Suppressor macrophage (primary cell): ENCODE measurements at regions not wholly inside any gene's neighbourhood (a gene's known extent, or its start where the extent isn't known, plus 50 kb on each side); places are given as distances from the start of the nearest gene placed in this dataset.

ENCODE experiments used
- DNase-seq, 4 experiments: peaks; one replicate each; pipeline ENCODE4 v3.0.0-alpha.2; 2020 to 2022

- DNase-seq: no peak
These were observed 158.0 kb upstream of the TWIST2 start for GRCh38 chr2:238689871-238690389.

- no peak for DNase-seq
These were observed 157.4 kb upstream of the TWIST2 start for GRCh38 chr2:238690511-238690910.

GRCh38 chr2:238691596-238692491 is 156.0 kb upstream of the TWIST2 start:
- DNase-seq: no peak

GRCh38 chr2:238692562-238692961 is 155.3 kb upstream of the TWIST2 start:
- no peak for DNase-seq

DNA sequence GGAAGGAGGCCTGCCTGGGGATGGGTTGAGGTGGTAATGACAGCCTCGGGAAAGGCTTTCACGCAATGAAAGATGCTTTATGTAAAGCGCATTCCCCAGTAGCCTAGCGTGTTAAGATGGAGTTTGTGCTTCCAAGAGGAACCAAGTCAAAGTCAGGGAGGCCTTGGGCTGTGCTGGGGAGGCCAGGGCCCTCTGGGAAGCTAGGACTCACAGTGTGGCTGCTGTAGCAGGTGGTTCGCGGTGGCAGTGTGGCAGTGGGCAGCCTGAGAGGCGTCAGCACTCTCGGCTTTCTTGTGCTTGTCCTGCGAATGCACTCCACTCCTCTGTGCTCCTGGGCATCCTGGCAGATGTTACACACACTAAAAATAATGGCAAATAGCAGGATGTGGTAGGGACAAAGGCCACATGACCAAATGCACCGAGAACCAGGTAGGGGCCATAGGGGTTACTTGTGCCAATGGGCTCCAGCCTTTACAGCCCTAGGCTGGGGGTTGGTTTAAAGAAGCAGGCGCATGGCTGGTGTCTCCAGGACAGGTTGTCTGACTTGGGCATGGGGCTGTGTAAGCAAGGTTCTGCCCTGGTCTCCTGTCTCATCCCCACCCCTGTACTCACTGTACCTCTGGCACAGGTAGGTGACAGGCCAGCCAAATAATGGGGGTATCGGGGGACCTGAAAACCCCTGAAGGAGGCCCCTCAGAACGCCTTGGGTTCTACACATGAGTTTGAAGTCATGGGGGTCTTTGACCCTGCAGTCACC is 154.4 kb upstream of the TWIST2 start:
- no peak for DNase-seq

GRCh38 chr2:238694136-238694755 is 153.6 kb upstream of the TWIST2 start:
- no peak for DNase-seq

DNA sequence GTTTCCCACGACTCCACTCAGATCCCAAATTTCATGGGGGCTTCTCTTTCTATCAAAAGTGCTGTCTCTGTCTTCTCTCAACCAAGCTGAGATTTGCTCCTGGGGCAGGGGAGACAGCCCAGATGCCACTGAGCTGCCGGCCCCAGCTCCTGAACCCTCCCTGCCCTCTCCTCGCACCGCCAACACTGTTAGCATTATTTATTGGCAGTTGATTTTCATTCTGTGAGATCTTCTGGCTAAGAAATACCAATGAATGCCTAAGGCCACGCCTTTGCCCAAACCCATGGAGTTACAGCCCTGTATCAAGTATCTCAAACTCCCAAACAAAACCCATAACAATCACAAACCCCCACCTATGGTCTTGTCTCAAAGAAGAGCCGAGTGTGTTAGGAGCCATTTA is 153.0 kb upstream of the TWIST2 start:
- no peak for DNase-seq

- no peak for DNase-seq
These were observed 152.3 kb upstream of the TWIST2 start for GRCh38 chr2:238695538-238695937.

DNA sequence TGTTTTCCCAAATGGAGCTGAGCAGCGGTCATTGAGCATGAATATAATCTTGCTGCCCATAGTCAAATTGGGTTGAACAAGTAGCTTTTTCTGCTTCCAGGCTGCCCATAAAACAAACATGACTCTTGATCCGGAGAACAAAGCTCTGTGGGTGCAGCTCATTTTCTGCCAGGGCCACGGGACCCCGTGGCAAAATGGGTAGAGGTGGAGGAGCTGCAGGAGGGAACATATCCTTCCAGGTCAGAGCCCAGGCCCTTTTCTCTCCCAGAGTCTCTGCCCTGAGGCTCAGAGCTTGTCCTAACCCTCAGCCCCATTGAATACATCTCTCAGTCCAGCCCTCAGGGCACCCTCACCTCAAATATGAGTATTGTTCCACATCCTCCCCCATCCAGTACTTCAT is 151.6 kb upstream of the TWIST2 start:
- no peak for DNase-seq

GRCh38 chr2:238696786-238697185 is 151.1 kb upstream of the TWIST2 start:
- no peak for DNase-seq

DNA sequence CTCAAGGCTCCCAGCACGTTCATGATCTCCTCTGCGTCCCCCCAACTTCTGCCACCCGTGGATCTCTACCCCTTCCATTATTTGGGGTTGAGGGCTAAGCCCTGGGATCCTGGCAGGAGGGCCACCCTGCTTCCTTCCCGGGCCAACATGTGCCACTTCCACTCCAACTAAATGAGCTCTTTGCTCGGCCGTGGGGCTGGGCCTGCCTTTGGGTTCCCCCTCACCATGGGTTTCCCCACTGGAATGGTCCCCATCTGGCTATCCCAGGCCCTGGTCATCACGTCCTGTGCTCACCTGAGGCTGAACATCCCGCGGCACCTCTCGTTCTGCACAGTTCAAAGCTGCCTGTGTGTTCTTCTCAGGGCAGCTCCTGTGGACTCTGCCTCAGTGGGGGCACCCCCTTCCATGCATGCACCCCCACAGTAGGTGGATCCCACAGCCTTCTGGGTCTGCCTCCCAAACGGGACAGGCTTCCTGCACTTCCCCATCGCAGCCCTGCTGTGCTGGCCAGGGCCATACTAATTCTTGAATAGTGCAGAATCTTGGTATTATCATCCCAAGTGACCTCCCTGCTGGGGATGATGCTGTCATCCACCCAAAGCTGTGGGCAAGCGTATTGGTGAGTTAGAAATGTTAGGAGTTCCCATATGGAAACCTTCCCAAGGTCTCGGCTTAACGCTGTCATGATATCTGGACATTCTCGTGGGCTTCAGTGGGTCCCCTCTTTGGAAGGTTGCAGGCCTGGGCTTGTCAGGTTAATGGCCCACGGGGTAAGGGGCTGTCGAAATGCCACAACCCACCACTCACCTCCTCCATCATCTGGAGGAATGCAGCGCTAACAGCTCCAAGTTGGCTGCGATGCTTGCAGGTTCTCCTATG is 150.5 kb upstream of the TWIST2 start:
- DNase-seq: no peak

DNA sequence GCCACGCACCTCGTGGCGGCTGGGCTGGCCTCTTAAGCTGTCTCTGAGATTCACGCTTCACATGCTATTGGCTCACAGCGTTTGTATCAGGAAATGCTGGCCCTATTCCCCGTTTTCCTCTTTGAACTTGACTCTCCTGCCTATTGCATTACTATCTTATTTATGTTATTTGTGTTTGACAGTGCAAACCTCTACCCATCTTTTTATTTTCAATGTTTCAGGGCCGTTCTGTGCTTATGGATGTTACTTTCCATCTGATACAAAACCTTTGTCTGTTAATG is 149.9 kb upstream of the TWIST2 start:
- DNase-seq: no peak

GRCh38 chr2:238698451-238699306 is 149.2 kb upstream of the TWIST2 start:
- no peak for DNase-seq

DNA sequence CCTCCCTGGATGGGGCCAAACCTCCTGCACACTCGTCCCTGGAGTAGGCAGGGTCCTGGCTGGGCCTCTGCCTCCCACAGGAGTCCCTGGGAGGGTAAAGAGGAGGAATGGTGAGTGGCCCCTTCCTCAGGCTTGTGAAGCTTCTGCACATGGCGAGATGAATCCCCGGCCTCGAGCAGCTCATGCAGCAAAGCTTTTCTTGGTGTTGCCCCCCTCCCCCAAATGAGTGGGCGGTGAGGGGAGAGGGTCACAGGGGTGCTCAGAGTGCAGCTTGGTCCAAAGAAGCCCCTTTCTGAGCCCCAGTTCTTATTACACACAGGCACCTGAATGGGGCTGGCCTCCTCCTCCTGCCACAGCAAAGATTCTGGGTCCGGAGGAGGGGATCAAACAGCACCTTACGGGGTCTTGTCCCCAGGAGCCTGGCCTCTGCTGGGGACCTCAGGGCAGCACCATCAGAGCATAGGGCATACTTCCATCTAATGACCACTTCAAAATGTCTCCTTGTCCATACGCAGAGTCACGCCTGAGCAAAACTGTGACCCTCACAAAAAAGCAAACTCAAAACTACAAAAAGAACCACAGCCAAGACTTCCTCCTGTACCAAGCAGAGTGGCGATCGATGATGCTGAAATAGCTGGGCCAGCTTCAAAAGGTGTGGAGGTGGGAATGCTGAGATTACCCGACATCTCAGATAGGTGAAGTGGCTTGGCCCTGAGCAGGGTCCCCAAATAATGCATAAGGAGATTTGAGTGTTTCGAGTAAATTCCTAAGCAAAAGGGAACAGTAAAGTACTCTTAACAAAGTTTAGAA is 148.4 kb upstream of the TWIST2 start:
- no peak for DNase-seq

GRCh38 chr2:238700117-238700457 is 147.8 kb upstream of the TWIST2 start:
- DNase-seq: no peak

DNA sequence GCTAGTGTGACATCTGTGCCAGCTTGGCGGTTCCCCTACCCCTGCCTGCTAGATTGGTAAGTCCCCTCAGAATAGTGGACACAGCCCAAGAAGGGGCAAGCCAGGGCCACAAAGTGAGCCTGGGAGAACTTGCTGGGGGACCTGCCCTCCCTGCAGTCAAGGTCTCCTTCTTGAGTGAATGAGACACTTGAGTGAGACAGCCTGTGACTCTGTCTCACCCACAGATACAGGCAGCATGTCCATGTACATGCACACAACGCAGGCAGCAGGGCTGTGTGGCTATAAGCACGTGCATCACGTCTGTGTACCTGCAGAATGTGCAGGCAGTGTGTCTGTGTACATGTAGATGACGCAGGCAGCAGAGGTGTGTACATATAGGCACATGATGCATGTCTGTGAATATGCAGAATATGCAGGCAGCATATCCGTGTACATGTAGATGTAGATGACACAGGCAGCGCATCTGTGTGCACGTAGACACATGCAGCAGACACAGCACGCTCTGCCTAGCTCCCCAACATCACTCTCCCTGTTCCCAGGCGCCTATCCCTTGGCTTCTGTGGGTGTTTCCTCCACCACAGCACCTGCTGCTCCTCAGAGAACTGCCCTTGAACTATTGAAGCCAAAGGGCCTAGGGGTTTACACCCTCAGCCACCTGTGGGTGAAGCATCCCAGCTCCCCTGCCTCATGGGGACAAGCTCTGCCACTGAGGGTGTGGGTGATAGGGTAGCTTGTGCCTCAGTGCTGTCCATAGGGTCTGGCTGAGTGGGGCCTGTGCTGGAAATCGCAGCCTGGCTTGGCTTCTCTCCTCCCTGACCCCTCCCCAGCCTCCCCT is 147.2 kb upstream of the TWIST2 start:
- DNase-seq: no peak

DNA sequence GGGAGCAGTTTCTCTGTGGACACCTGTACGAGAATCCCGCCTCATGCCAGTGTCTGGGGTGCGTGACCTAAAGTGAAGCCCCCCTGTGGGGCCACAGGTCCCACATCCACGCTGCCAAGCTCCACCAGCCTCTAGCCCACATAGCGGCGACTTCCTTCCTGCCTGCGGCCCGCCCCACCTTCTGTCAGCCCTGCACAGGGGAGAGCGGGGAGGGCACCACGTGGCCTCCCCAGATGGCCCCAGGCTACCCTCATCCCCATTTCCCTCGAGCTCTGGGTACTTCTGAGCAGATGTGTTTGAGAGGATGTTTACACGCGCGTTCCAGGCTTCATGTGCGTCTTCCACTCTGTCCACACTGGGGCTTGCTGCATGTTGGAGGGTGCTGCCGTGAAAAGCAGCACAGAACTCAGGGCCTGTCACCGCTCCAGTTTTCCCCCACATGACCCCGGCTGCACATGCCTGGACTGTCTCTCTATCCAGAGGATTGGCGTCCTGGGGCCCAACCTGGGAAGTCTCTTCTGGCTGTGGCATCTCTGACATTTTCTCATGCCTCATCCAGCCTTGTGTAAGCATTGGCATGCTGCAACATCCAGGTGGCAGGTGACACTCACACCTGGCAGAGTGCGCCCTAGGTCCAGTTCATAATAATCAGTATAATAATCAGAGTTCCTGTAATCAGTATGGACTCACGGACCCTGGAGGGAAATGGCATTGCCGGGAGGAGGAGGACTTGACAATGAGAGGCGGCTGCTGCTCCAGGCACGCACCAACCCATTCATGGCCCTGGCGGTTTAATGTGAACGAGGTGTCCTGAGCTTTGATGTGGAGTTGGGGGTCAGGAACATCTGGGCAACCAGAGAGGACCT is 146.3 kb upstream of the TWIST2 start:
- DNase-seq: no peak

GRCh38 chr2:238702276-238703052 is 145.4 kb upstream of the TWIST2 start:
- no peak for DNase-seq
